Effector memory CD4-positive, alpha-beta T cell (primary cell): ENCODE measurements at regions not wholly inside any gene's neighbourhood (a gene's known extent, or its start where the extent isn't known, plus 50 kb on each side); places are given as distances from the start of the nearest gene placed in this dataset.
"Not testable (repeated sequence)": the region's sequence is repeated elsewhere in the genome, so short reads cannot be mapped to it uniquely, and the experiment has no call there.

ENCODE experiments used
- DNase-seq, 3 donors: peaks; one replicate each; pipeline ENCODE4 v3.0.0-alpha.2; 2020
- H3K27ac ChIP-seq: 2 replicates; pipeline ENCODE4 v1.7.0; 2013; ENCODE audit warnings: mild to moderate bottlenecking, low read length, moderate library complexity; ENCODE audit not compliant: insufficient read depth, poor library complexity, severe bottlenecking
- H3K27me3 ChIP-seq: replicated peaks from 2 replicates; pipeline ENCODE4 v1.7.0; 2013; ENCODE audit warnings: mild to moderate bottlenecking, low read length; ENCODE audit not compliant: insufficient read depth, control insufficient read depth, poor library complexity, severe bottlenecking
- H3K36me3 ChIP-seq: 2 replicates; pipeline ENCODE4 v1.7.0; 2013; ENCODE audit warnings: mild to moderate bottlenecking, low read length, moderate library complexity; ENCODE audit not compliant: control insufficient read depth, insufficient read depth
- H3K4me1 ChIP-seq: 2 replicates; pipeline ENCODE4 v1.7.0; 2013; ENCODE audit warnings: low read length, mild to moderate bottlenecking; ENCODE audit not compliant: control insufficient read depth, insufficient read depth, poor library complexity, severe bottlenecking
- H3K4me3 ChIP-seq: 2 replicates; pipeline ENCODE4 v1.7.0; 2013; ENCODE audit warnings: low read length, low read depth, mild to moderate bottlenecking; ENCODE audit not compliant: insufficient read depth, poor library complexity, severe bottlenecking
- H3K9me3 ChIP-seq: 2 replicates; pipeline ENCODE4 v1.7.0; 2013; ENCODE audit warnings: mild to moderate bottlenecking, low read length, moderate library complexity; ENCODE audit not compliant: control insufficient read depth

DNA sequence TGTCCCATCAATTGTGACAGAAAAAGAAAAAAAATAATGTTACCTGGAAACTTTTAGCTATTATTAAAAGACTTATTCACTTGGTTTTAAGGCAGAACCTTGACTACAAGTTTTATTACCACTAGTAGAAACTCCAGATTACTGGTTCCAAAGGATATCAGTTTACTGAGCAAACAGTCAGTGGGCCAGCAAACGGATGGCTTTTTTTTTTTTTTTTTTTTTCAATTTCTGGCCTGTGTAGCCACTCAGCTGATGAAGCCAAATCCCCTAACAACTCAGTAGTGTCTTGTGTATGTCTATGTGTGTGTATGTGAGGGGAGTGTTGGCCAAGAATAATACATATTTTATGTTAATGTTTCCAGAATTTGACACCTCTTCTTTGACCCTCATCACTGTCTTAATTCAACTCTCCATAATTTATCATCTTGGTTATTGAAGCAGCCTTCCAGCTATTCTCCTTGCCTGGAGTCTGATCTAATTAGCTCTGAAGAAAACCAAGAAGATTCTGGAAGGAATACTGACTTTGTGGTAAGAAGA lies 724.9 kb downstream of the NSUN3 start:
- Histone ChIP-seq H3K9me3 (no peaks in the 10 kb centered on the region), H3K4me1 (no peaks in the 10 kb centered on the region), H3K4me3 (no peak overlapping the region), H3K27me3 (no peaks in the 10 kb centered on the region), H3K36me3 (no peaks in the 10 kb centered on the region), H3K27ac (no peak overlapping the region)
- no peak for DNase-seq

DNA sequence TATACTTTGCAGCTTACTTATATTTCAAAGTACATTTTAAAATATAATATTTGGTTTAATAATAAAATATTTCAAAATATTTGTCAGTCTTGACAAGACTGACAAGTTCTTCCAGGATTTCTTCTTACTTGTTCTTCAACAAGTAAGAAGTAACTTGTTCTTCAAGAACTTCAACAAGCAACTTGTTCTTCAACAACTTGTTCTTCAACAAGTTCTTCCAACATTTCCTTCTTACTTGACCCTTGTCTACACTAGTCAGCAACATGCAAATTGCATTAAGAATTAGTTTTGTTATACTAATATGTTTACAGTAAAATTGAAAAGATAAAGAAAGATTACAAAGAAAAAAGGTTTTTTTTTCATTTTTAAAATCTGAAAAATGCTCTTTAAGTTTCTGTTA lies 731.7 kb downstream of the NSUN3 start:
- Histone ChIP-seq H3K9me3 (no peaks in the 10 kb centered on the region), H3K4me1 (no peaks in the 10 kb centered on the region), H3K27ac (no peak overlapping the region), H3K36me3 (no peaks in the 10 kb centered on the region), H3K27me3 (no peaks in the 10 kb centered on the region), H3K4me3 (no peak overlapping the region)
- DNase-seq, result no peak

DNA sequence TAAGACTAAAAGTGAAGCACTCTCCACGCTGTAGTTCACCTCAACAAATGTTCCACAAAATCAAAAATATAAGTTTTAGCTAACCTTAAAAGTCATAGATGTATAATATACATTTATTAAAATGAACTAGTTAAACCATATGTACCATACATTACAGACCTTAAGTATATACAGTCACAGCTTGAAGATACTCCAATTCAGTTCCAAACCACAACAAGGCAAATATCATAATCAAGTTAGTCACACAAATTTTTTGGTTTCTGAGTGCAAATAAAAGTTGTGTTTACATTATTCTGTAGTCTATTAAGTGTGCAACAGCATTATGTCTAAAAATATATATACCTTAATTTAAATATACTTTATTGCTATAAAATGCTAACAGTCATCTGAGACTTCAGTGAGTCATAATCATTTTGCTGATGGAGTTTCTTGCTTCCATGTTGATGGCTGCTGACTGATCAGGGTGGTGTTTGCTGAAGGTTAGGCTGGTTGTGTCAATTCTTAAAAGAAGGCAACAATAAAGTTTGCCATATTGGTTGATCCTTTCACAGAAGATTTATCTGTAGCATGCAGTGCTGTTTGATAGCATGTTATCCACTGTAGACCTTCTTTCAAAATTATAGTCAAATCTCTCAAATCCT lies 736.7 kb downstream of the NSUN3 start:
- H3K27me3 ChIP-seq, result no peaks in the 10 kb centered on the region
- no peaks in the 10 kb centered on the region for H3K9me3 ChIP-seq
- no peak overlapping the region for H3K27ac ChIP-seq
- H3K36me3 ChIP-seq, result no peaks in the 10 kb centered on the region
- no peak overlapping the region for H3K4me3 ChIP-seq
- H3K4me1 ChIP-seq, result no peaks in the 10 kb centered on the region
- no peak for DNase-seq

DNA sequence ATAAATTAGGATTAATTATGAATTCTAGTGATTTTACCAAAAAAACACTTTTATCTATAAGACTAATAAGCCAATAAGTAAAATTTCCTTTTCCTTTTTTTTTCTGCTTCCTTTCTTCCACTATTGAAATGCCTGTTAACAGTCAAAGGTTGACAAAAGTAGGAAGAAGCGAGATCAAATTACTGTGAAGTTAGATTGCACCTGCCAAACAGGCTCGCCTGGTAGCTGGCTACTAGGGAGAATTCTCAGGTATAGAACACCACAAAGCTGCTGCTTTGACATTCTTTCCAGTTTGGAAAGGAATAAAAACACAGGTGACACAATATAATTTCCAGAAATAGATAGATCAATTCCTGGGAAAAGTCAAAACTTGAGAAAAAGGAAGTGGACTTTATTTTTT lies 749.0 kb downstream of the NSUN3 start:
- no peaks in the 10 kb centered on the region for H3K27me3 ChIP-seq
- no peaks in the 10 kb centered on the region for H3K36me3 ChIP-seq
- no peak overlapping the region for H3K4me3 ChIP-seq
- H3K9me3 ChIP-seq, result no peaks in the 10 kb centered on the region
- H3K4me1 ChIP-seq, result no peaks in the 10 kb centered on the region
- no peak for DNase-seq
- no peak overlapping the region for H3K27ac ChIP-seq

DNA sequence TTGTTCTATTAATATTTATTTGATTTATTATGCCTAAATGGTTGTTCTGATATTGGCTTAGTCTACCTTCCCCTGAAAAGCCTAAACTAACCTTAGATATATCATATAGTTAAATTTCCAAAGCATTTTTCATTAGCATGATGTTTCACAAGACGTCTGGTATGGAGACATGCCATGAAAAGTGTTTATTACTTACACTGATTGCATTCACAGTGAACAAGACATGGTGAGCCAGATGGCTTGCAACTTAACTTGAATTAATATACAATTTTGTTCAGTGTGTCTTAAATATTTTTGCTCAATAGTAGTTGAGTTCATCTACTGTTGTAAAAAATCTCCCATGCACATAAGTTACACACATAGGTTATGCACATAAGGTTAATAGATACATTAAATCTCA lies 758.4 kb downstream of the NSUN3 start:
- Histone ChIP-seq H3K4me1 (no peaks in the 10 kb centered on the region), H3K27ac (no peak overlapping the region), H3K4me3 (no peak overlapping the region), H3K9me3 (peaks cover 3% of the 10 kb centered on the region), H3K36me3 (no peaks in the 10 kb centered on the region), H3K27me3 (no peaks in the 10 kb centered on the region)
- no peak for DNase-seq

DNA sequence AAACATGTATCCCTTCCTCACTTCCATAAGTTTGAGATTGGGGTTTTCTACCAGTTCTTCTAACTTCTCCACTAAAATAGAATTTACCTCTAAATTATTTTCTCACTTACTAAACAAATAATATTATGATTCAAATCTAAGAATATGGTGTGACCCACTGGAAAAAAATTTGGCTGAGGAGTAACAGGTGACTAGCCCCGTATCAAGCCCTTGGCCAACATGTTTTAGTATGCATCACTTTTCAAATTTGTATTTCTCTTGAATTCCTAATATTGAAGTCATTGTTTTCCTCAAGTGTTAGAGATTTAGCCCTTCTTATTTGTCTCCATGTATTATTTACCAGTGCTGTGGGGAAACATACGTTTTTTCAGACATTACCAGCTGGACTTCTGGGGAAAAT lies 759.4 kb downstream of the NSUN3 start:
- Histone ChIP-seq H3K4me3 (no peak overlapping the region), H3K27ac (no peak overlapping the region), H3K36me3 (no peaks in the 10 kb centered on the region), H3K9me3 (peaks cover 3% of the 10 kb centered on the region), H3K27me3 (no peaks in the 10 kb centered on the region), H3K4me1 (no peaks in the 10 kb centered on the region)
- DNase-seq, result no peak

DNA sequence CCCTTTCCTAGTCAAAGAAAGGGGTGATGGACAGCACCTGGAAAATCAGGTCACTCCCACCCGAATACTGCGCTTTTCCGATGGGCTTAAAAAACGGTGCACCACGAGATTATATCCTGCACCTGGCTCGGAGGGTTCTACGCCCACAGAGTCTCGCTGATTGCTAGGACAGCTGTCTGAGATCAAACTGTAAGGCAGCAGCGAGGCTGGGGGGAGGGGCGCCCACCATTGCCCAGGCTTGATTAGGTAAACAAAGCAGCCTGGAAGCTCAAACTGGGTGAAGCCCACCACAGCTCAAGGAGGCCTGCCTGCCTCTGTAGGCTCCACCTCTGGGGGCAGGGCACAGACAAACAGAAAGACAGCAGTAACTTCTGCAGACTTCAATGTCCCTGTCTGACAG lies 783.4 kb downstream of the NSUN3 start:
- not testable (repeated sequence) for H3K27me3 ChIP-seq, H3K9me3 ChIP-seq, H3K27ac ChIP-seq

DNA sequence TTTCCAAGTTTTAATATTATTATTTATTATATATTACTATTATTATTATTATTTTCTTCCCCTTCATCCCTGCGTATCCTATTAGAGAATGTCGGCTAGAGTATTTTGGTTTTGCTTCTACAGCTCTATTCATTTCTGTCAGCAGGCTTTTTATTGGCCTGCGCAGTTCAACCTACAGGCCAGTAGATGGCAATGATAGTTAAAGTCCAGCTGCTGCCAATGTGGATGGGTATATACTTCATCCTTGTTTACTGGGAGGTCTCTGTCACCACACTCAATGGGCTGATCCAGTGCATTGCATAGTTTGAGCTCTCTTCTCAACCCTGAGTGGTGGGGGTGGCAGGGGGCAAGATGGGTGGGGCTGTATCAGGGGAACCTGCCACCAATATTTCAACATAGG lies 799.8 kb downstream of the NSUN3 start:
- no peak for DNase-seq
- Histone ChIP-seq H3K36me3 (no peaks in the 10 kb centered on the region), H3K27ac (no peak overlapping the region), H3K4me1 (no peaks in the 10 kb centered on the region), H3K27me3 (no peaks in the 10 kb centered on the region), H3K9me3 (no peaks in the 10 kb centered on the region), H3K4me3 (no peak overlapping the region)

More for the DNA sequence above, 783.4 kb downstream of the NSUN3 start:
- not testable (repeated sequence) for H3K36me3 ChIP-seq, DNase-seq, H3K4me1 ChIP-seq, H3K4me3 ChIP-seq

- no peak overlapping the region for H3K27ac ChIP-seq
- H3K4me3 ChIP-seq, result no peak overlapping the region
- H3K4me1 ChIP-seq, result no peaks in the 10 kb centered on the region
- no peaks in the 10 kb centered on the region for H3K9me3 ChIP-seq
- DNase-seq, result no peak
- no peaks in the 10 kb centered on the region for H3K36me3 ChIP-seq
- no peaks in the 10 kb centered on the region for H3K27me3 ChIP-seq
These were observed 806.2 kb downstream of the NSUN3 start for GRCh38 chr3:94869059-94869547.

DNA sequence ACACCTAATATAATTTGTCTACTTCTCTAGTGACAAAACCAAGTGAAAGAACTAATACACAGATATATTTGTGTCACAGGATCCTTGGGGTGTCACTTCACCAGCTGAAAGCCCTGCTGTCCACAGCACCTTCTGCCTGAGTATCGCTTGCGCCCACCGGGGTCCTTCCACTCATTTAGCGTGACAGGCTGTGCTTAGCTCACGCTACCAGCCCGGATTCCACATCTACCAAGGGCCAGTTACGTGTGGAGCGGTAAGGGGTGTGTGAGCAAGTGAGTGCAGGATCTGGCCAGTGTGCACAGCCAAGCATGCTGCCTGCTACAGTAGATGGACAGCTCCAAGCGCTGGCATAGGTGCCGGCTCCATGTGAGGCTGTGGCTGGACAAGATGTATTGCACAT lies 810.9 kb downstream of the NSUN3 start:
- Histone ChIP-seq H3K27ac (no peak overlapping the region), H3K9me3 (no peaks in the 10 kb centered on the region), H3K4me3 (no peak overlapping the region), H3K36me3 (no peaks in the 10 kb centered on the region), H3K4me1 (no peaks in the 10 kb centered on the region), H3K27me3 (no peaks in the 10 kb centered on the region)
- DNase-seq, result no peak
